ENCODE measurements at regions not wholly inside any gene's neighbourhood (a gene's known extent, or its start where the extent isn't known, plus 50 kb on each side); places are given as distances from the start of the nearest gene placed in this dataset.

- TF ChIP-seq BRCA1 (IDR thresholded peaks at IDR 0.05; ENCODE audit: low read depth, low read length) = no peak
These were observed 62.4 kb upstream of the EFEMP1 start (continued) for GRCh38 chr2:55986001-55986400.

Measured in H1 (cell line).